NB4 (cell line): ENCODE measurements at regions not wholly inside any gene's neighbourhood (a gene's known extent, or its start where the extent isn't known, plus 50 kb on each side); places are given as distances from the start of the nearest gene placed in this dataset.
"Not testable (repeated sequence)": the region's sequence is repeated elsewhere in the genome, so short reads cannot be mapped to it uniquely, and the experiment has no call there.

Experiments
- MYC ChIP-seq: IDR thresholded peaks from 2 replicates; pipeline ENCODE4 v1.6.1; 2011; ENCODE audit warnings: low read depth, low read length
- POLR2A ChIP-seq: IDR thresholded peaks from 2 replicates; pipeline ENCODE4 v1.6.1; 2011; ENCODE audit warnings: mild to moderate bottlenecking; ENCODE audit not compliant: insufficient read length; ENCODE audit errors: extremely low read depth
- TF ChIP-seq, protein P1 (sequence below): IDR thresholded peaks from one replicate; pipeline ENCODE4 v1.5.1; 2012; ENCODE audit warnings: low read depth, low read length

DNA sequence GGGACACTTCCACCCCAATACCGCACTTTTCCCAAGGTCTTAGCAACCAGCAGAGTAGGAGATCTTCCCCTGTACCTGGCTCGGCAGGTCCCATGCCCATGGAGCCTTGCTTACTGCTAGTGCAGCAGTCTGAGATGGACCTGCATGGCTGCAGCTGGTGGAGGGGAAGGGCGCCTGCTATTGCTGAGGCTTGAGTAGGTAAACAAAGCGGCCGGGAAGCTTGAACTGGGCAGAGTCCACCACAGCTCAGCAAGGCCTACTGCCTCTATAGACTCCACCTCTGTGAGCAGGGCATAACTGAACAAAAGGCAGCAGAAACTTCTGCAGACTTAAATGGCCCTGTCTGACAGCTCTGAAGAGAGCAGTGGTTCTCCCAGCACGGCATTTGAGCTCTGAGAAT, 90.4 kb upstream of the ADAMTS18 start:
- TF ChIP-seq, protein P1, sequence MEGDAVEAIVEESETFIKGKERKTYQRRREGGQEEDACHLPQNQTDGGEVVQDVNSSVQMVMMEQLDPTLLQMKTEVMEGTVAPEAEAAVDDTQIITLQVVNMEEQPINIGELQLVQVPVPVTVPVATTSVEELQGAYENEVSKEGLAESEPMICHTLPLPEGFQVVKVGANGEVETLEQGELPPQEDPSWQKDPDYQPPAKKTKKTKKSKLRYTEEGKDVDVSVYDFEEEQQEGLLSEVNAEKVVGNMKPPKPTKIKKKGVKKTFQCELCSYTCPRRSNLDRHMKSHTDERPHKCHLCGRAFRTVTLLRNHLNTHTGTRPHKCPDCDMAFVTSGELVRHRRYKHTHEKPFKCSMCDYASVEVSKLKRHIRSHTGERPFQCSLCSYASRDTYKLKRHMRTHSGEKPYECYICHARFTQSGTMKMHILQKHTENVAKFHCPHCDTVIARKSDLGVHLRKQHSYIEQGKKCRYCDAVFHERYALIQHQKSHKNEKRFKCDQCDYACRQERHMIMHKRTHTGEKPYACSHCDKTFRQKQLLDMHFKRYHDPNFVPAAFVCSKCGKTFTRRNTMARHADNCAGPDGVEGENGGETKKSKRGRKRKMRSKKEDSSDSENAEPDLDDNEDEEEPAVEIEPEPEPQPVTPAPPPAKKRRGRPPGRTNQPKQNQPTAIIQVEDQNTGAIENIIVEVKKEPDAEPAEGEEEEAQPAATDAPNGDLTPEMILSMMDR, result not testable (repeated sequence)
- TF ChIP-seq POLR2A, MYC: not testable (repeated sequence)
